HG03280 (cell line): ENCODE measurements at regions not wholly inside any gene's neighbourhood (a gene's known extent, or its start where the extent isn't known, plus 50 kb on each side); places are given as distances from the start of the nearest gene placed in this dataset.

Source experiments
- ATAC-seq: cut with Tn5 transposase; IDR thresholded peaks from one replicate; pipeline ENCODE4 v1.9.1; 2021; ENCODE audit warnings: mild to moderate bottlenecking, moderate library complexity; ENCODE audit not compliant: unreplicated experiment

DNA sequence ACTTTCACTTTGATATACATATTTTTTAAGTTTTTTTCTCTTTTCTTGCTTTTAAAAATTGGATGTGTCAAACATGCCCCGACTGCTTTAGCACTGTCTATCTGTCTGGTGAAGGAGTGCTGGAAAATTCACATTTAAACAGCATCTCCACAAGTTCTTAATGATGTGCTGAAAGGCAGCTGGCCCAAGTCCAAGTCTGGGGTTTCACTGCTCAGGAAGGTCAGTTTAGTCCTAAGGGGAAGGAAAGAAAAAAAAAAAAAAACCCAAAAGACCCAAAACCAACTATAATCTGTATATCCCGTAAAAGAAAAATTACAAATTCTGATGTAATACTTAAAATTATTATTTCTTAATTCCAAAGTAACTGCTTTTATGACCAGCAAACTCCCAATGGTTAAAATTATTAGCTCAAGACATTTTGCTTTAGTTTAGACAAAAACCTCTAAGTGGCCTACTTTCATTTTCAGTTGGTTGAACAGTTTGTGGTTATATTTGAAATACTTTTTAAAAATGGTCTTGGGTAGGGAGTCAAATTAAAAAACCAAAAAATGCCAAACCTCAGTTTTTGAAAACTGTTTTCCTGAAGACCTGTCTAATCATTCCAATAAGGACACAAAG, 79.5 kb upstream of the PREP start:
- no peak for ATAC-seq

GRCh38 chr6:105476978-105477377, 74.1 kb upstream of the PREP start:
- ATAC-seq: no peak

GRCh38 chr6:105474234-105474633, 71.4 kb upstream of the PREP start:
- no peak for ATAC-seq

DNA sequence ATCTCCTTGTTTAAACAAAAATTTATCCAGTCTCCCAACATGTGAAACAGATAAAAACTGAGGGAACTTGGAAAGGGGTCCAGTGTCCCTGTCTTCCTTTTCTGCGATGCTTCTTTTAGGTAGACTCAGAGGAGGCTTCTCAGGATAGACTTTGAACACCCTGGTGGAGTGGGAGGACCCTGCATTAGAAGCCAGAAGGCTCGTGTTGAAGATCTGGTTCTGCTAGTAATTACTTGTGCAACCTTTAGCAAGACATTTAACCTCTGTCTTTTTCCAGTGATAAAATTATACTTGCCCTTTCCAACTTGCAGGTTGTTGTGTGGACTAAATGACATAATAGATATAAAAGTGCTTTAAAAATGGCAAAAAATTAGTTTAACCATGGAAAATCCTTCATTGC, 67.1 kb upstream of the PREP start:
- no peak for ATAC-seq

GRCh38 chr6:105468850-105469249, 66.0 kb upstream of the PREP start:
- ATAC-seq: no peak

DNA sequence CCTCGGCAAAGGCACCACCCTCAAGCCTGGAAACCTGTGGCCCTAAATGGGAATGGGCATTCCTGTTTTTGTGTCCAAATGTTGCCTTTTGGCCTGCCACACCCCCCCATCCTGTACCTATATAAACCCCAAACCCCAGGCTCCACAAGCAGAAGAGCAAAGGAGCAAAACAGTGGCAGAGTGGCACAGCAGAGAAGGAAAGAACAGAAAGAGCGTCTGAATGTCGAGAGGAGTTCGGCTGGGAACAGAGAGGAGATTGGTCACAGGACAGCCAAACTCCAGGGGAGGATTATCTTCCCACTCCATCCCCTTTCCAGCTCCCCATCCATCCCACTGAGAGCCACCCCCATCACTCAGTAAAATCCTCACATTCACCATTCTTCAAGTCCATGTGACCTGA, 58.0 kb upstream of the PREP start:
- no peak for ATAC-seq

GRCh38 chr6:105459864-105460263, 57.0 kb upstream of the PREP start:
- ATAC-seq: no peak

GRCh38 chr6:105459049-105459448, 56.2 kb upstream of the PREP start:
- ATAC-seq: peak; percentile 93

GRCh38 chr6:105458551-105458950, 55.7 kb upstream of the PREP start:
- ATAC-seq: no peak

DNA sequence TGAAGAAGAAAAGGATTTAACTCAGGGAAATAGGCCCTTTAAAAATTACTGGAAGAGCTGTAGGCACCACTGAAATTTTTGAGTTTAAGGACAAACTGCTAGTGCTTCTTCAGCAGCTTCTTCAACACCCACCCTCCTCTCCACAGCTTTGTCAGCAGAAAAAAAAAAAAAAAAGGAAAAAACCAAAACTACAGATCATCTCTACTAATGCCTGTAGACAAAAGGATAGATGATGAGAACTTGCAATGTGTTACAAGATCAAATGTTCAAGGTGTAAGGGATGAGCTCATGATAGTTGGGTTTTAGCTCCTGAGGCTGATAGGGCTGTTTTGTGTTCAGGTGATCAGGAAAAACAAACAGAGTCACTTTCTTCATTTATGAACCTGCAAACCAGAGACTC, 55.2 kb upstream of the PREP start:
- ATAC-seq: no peak

DNA sequence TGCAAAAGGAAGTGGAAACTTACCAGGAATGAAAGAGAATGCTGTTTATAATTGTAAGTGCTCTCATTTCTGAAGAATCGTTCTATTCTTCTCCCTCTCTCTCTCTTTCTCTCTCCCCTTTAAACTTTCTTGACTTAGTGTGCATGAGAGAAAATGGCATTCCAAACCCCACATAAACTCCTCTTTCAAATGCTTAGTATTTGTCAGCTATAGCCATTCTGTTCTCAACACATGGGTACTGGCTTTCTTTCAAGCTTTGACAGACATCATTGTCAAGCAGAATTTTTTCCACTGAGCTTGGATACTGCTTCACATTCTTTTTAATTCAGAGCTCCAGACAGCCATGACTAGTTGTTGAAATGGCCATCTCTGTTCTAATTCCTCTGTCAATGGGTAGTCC, 51.1 kb upstream of the PREP start:
- ATAC-seq: no peak

GRCh38 chr6:105452924-105453756, 50.3 kb upstream of the PREP start:
- ATAC-seq: peak; percentile 70
